ENCODE measurements at regions not wholly inside any gene's neighbourhood (a gene's known extent, or its start where the extent isn't known, plus 50 kb on each side); places are given as distances from the start of the nearest gene placed in this dataset.
A peak's percentile ranks its signal among the peaks of the same experiment; 100 is the strongest.
"Not testable (repeated sequence)": the region's sequence is repeated elsewhere in the genome, so short reads cannot be mapped to it uniquely, and the experiment has no call there.

DNA sequence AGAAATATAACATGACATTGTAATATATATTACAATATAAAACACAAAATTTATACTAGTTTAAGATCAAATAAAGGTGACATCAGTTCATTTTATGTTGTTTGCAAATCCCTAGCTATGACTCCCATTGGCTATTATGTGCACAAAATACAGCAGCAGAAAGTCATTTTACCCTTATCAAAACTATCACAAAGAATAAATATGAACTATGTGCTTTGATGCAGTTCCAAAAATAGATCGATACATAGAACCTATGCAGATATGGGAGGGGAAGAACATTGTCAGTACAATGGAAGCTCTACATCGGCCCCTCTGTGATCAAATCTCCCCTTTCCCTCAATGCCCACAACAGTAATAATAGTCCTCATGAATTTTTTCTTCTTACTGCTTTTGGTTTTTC lies 1038.1 kb upstream of the PCDH20 start:
- Histone ChIP-seq H2BK120ac (ENCODE audit: low read depth, low read length) (no peak overlapping the region), H3K27me3 (ENCODE audit: insufficient read depth, low read length, poor library complexity) (no peaks in the 10 kb centered on the region), H2BK15ac (replicated peaks; ENCODE audit: low read depth) (no peak overlapping the region), H3K23ac (ENCODE audit: low read length) (no peak overlapping the region), H2AK5ac (ENCODE audit: low read length) (no peak overlapping the region), H3K4me3 (ENCODE audit: low read length) (no peak overlapping the region), H3K79me1 (ENCODE audit: low read length) (no peaks in the 10 kb centered on the region), H3K9ac (ENCODE audit: low read length) (no peak overlapping the region), H3K36me3 (ENCODE audit: control insufficient read depth, insufficient read depth, low read length) (no peaks in the 10 kb centered on the region), H3K79me2 (ENCODE audit: control insufficient read depth, insufficient read depth, low read length) (no peaks in the 10 kb centered on the region), H3K4ac (ENCODE audit: low read depth, low read length) (no peak overlapping the region), H4K8ac (ENCODE audit: low read depth, low read length) (no peak overlapping the region), H3K27ac (ENCODE audit: low read depth, low read length) (no peak overlapping the region), H3K18ac (ENCODE audit: low read length) (no peak overlapping the region), H4K5ac (ENCODE audit: low read length) (no peak overlapping the region), H3K4me2 (ENCODE audit: low read length) (no peak overlapping the region), H3K4me1 (ENCODE audit: control insufficient read depth, low read depth, low read length) (no peaks in the 10 kb centered on the region), H2BK5ac (ENCODE audit: low read length) (no peak overlapping the region), H3K56ac (ENCODE audit: low read length) (no peak overlapping the region)
- no CpG with 5 or more reads among the region's 2 CpGs for WGBS (ENCODE audit: extremely low coverage, insufficient coverage, low lambda C conversion rate)
- no peak for DNase-seq

GRCh38 chr13:62450759-62451158 lies 1035.1 kb upstream of the PCDH20 start:
- Histone ChIP-seq H3K56ac (ENCODE audit: low read length) (no peak overlapping the region), H3K18ac (ENCODE audit: low read length) (no peak overlapping the region), H3K23ac (ENCODE audit: low read length) (no peak overlapping the region), H3K79me1 (ENCODE audit: low read length) (no peaks in the 10 kb centered on the region), H3K9ac (ENCODE audit: low read length) (no peak overlapping the region), H3K27me3 (ENCODE audit: insufficient read depth, low read length, poor library complexity) (no peaks in the 10 kb centered on the region), H3K4me3 (ENCODE audit: low read length) (no peak overlapping the region), H3K4ac (ENCODE audit: low read depth, low read length) (no peak overlapping the region), H3K4me1 (ENCODE audit: control insufficient read depth, low read depth, low read length) (no peaks in the 10 kb centered on the region), H2BK120ac (ENCODE audit: low read depth, low read length) (no peak overlapping the region), H3K36me3 (ENCODE audit: control insufficient read depth, insufficient read depth, low read length) (no peaks in the 10 kb centered on the region), H4K8ac (ENCODE audit: low read depth, low read length) (no peak overlapping the region), H2BK5ac (ENCODE audit: low read length) (no peak overlapping the region), H2BK15ac (replicated peaks; ENCODE audit: low read depth) (no peak overlapping the region), H3K27ac (ENCODE audit: low read depth, low read length) (no peak overlapping the region), H2AK5ac (ENCODE audit: low read length) (no peak overlapping the region), H3K79me2 (ENCODE audit: control insufficient read depth, insufficient read depth, low read length) (no peaks in the 10 kb centered on the region), H3K4me2 (ENCODE audit: low read length) (no peak overlapping the region), H4K5ac (ENCODE audit: low read length) (no peak overlapping the region)
- DNase-seq, result peak; percentile 54
- no CpG with 5 or more reads among the region's 5 CpGs for WGBS (ENCODE audit: extremely low coverage, insufficient coverage, low lambda C conversion rate)

DNA sequence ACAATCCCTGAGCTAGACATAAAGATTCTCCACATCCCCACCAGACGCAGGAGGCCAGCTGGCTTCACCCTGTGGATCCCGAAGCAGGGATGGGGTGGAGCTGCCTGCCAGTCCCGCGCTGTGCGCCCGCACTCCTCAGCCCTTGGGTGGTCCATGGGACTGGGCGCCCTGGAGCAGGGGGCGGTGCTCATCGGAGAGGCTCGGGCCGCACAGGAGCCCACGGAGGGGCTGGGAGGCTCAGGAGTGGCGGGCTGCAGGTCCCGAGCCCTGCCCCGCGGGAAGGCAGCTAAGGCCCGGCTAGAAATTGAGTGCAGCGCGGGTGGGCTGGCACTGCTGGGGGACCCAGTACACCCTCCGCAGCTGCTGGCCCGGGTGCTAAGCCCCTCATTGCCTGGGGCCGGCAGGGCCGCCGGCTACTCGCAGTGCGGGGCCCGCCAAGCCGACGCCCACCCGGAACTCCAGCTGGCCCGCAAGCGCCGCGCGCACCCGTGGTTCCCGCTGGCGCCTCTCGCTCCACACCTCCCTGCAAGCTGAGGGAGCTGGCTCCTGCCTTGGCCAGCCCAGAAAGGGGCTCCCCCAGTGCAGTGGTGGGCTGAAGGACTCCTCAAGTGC lies 1032.2 kb upstream of the PCDH20 start:
- not testable (repeated sequence) for H3K9ac ChIP-seq (ENCODE audit: low read length); H3K4me1 ChIP-seq (ENCODE audit: control insufficient read depth, low read depth, low read length); H3K4me2 ChIP-seq (ENCODE audit: low read length); H3K79me1 ChIP-seq (ENCODE audit: low read length); H3K4ac ChIP-seq (ENCODE audit: low read depth, low read length); H4K8ac ChIP-seq (ENCODE audit: low read depth, low read length); H3K27me3 ChIP-seq (ENCODE audit: insufficient read depth, low read length, poor library complexity); H2BK15ac ChIP-seq (replicated peaks; ENCODE audit: low read depth); H3K18ac ChIP-seq (ENCODE audit: low read length); H3K23ac ChIP-seq (ENCODE audit: low read length); H2BK120ac ChIP-seq (ENCODE audit: low read depth, low read length); H2AK5ac ChIP-seq (ENCODE audit: low read length); H3K4me3 ChIP-seq (ENCODE audit: low read length); H2BK5ac ChIP-seq (ENCODE audit: low read length); H3K79me2 ChIP-seq (ENCODE audit: control insufficient read depth, insufficient read depth, low read length); H3K56ac ChIP-seq (ENCODE audit: low read length); H3K36me3 ChIP-seq (ENCODE audit: control insufficient read depth, insufficient read depth, low read length); H3K27ac ChIP-seq (ENCODE audit: low read depth, low read length); H4K5ac ChIP-seq (ENCODE audit: low read length); DNase-seq
- WGBS (ENCODE audit: extremely low coverage, insufficient coverage, low lambda C conversion rate), result no CpG with 5 or more reads among the region's 39 CpGs

DNA sequence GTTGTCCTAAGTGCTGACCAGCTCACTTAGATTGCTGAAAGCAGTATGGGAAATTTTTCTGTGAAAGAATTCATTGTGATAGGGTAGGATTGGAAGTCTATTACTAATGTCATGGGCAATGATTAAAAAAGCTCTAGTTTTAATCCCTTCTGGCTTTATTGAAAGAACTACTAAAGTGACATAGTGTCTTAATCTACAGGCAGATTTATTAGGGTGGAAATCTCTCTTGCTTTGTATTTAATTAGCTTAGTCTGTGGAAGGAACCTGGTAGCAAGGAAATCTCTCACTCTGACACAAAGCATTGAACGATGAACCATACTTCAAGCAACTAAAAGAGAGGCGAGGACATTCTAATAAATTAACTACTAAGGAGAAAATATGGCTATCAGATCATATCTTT lies 1029.2 kb upstream of the PCDH20 start:
- no peak overlapping the region for H2BK15ac ChIP-seq (replicated peaks; ENCODE audit: low read depth)
- H3K56ac ChIP-seq (ENCODE audit: low read length), result no peak overlapping the region
- H3K4ac ChIP-seq (ENCODE audit: low read depth, low read length), result no peak overlapping the region
- no peaks in the 10 kb centered on the region for H3K4me1 ChIP-seq (ENCODE audit: control insufficient read depth, low read depth, low read length)
- no peaks in the 10 kb centered on the region for H3K36me3 ChIP-seq (ENCODE audit: control insufficient read depth, insufficient read depth, low read length)
- H3K4me2 ChIP-seq (ENCODE audit: low read length), result no peak overlapping the region
- H3K23ac ChIP-seq (ENCODE audit: low read length), result no peak overlapping the region
- H3K18ac ChIP-seq (ENCODE audit: low read length), result no peak overlapping the region
- WGBS (ENCODE audit: extremely low coverage, insufficient coverage, low lambda C conversion rate), result no CpG with 5 or more reads among the region's 2 CpGs
- H3K27ac ChIP-seq (ENCODE audit: low read depth, low read length), result no peak overlapping the region
- H2BK120ac ChIP-seq (ENCODE audit: low read depth, low read length), result no peak overlapping the region
- no peaks in the 10 kb centered on the region for H3K79me1 ChIP-seq (ENCODE audit: low read length)
- DNase-seq, result no peak
- no peak overlapping the region for H2AK5ac ChIP-seq (ENCODE audit: low read length)
- no peak overlapping the region for H4K8ac ChIP-seq (ENCODE audit: low read depth, low read length)
- no peak overlapping the region for H3K4me3 ChIP-seq (ENCODE audit: low read length)
- H3K9ac ChIP-seq (ENCODE audit: low read length), result no peak overlapping the region
- H3K79me2 ChIP-seq (ENCODE audit: control insufficient read depth, insufficient read depth, low read length), result no peaks in the 10 kb centered on the region
- H3K27me3 ChIP-seq (ENCODE audit: insufficient read depth, low read length, poor library complexity), result no peaks in the 10 kb centered on the region
- no peak overlapping the region for H2BK5ac ChIP-seq (ENCODE audit: low read length)
- H4K5ac ChIP-seq (ENCODE audit: low read length), result no peak overlapping the region

- H3K23ac ChIP-seq (ENCODE audit: low read length), result no peak overlapping the region
- no peaks in the 10 kb centered on the region for H3K36me3 ChIP-seq (ENCODE audit: control insufficient read depth, insufficient read depth, low read length)
- H4K5ac ChIP-seq (ENCODE audit: low read length), result no peak overlapping the region
- H3K4ac ChIP-seq (ENCODE audit: low read depth, low read length), result no peak overlapping the region
- no peaks in the 10 kb centered on the region for H3K27me3 ChIP-seq (ENCODE audit: insufficient read depth, low read length, poor library complexity)
- H3K56ac ChIP-seq (ENCODE audit: low read length), result no peak overlapping the region
- H3K18ac ChIP-seq (ENCODE audit: low read length), result no peak overlapping the region
- no peak overlapping the region for H2BK15ac ChIP-seq (replicated peaks; ENCODE audit: low read depth)
- H2BK120ac ChIP-seq (ENCODE audit: low read depth, low read length), result no peak overlapping the region
- no peak overlapping the region for H3K4me3 ChIP-seq (ENCODE audit: low read length)
- no peak overlapping the region for H2AK5ac ChIP-seq (ENCODE audit: low read length)
- no peaks in the 10 kb centered on the region for H3K79me1 ChIP-seq (ENCODE audit: low read length)
- no peak for DNase-seq
- H3K27ac ChIP-seq (ENCODE audit: low read depth, low read length), result no peak overlapping the region
- H3K4me1 ChIP-seq (ENCODE audit: control insufficient read depth, low read depth, low read length), result no peaks in the 10 kb centered on the region
- no peak overlapping the region for H3K9ac ChIP-seq (ENCODE audit: low read length)
- no peak overlapping the region for H4K8ac ChIP-seq (ENCODE audit: low read depth, low read length)
- no peaks in the 10 kb centered on the region for H3K79me2 ChIP-seq (ENCODE audit: control insufficient read depth, insufficient read depth, low read length)
- no peak overlapping the region for H3K4me2 ChIP-seq (ENCODE audit: low read length)
- no peak overlapping the region for H2BK5ac ChIP-seq (ENCODE audit: low read length)
These were observed 1018.4 kb upstream of the PCDH20 start for GRCh38 chr13:62434081-62434480.

DNA sequence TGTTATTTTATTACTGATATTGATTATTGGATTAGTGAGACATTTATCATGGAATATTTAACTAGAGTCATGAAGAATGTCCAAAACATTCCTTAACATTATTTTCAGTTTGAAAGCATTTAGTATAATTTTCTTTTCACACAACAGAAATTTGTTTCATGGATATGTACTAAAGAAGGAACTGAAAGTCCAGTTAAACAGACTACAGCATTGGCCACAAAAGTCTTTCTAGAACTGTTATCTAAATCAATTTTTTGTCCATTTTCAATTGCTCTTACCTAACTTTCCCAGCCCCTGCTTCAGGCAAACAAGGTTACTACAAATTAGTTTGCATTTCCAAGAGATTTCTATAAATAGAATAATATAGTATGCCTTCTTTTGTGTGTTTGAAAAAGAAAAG lies 1018.0 kb upstream of the PCDH20 start:
- no peak overlapping the region for H3K4me2 ChIP-seq (ENCODE audit: low read length)
- H3K18ac ChIP-seq (ENCODE audit: low read length), result no peak overlapping the region
- H2BK15ac ChIP-seq (replicated peaks; ENCODE audit: low read depth), result no peak overlapping the region
- no peaks in the 10 kb centered on the region for H3K79me1 ChIP-seq (ENCODE audit: low read length)
- no peak overlapping the region for H3K23ac ChIP-seq (ENCODE audit: low read length)
- H3K4ac ChIP-seq (ENCODE audit: low read depth, low read length), result no peak overlapping the region
- H3K4me3 ChIP-seq (ENCODE audit: low read length), result no peak overlapping the region
- H2BK120ac ChIP-seq (ENCODE audit: low read depth, low read length), result no peak overlapping the region
- H3K4me1 ChIP-seq (ENCODE audit: control insufficient read depth, low read depth, low read length), result no peaks in the 10 kb centered on the region
- H2BK5ac ChIP-seq (ENCODE audit: low read length), result no peak overlapping the region
- no peak overlapping the region for H4K8ac ChIP-seq (ENCODE audit: low read depth, low read length)
- no peak overlapping the region for H3K27ac ChIP-seq (ENCODE audit: low read depth, low read length)
- H3K9ac ChIP-seq (ENCODE audit: low read length), result no peak overlapping the region
- H3K27me3 ChIP-seq (ENCODE audit: insufficient read depth, low read length, poor library complexity), result no peaks in the 10 kb centered on the region
- no peak overlapping the region for H4K5ac ChIP-seq (ENCODE audit: low read length)
- no peaks in the 10 kb centered on the region for H3K36me3 ChIP-seq (ENCODE audit: control insufficient read depth, insufficient read depth, low read length)
- H3K56ac ChIP-seq (ENCODE audit: low read length), result no peak overlapping the region
- no peak overlapping the region for H2AK5ac ChIP-seq (ENCODE audit: low read length)
- no peaks in the 10 kb centered on the region for H3K79me2 ChIP-seq (ENCODE audit: control insufficient read depth, insufficient read depth, low read length)
- DNase-seq, result no peak
